HEK293 (cell line): ENCODE measurements at regions not wholly inside any gene's neighbourhood (a gene's known extent, or its start where the extent isn't known, plus 50 kb on each side); places are given as distances from the start of the nearest gene placed in this dataset.

Experiments
- CTCF ChIA-PET: fragments of 350-600 bp; formaldehyde crosslinking; extraction: SDS; loops from one replicate; lab custom pipeline; 2021; ENCODE audit warnings: antibody characterized with exemption; lab: Yijun Ruan, JAX
- POLR2A ChIA-PET: fragments of 300-600 bp; formaldehyde crosslinking; extraction: SDS; loops from one replicate; lab custom pipeline; 2020; ENCODE audit warnings: antibody characterized with exemption, inconsistent platforms; lab: Yijun Ruan, JAX
- H3K27ac ChIP-seq: fragments of 200-500 bp; sonication (Bioruptor generic); 2 replicates; pipeline ENCODE4 v1.5.1; 2014; ENCODE audit warnings: low read depth, low read length, control low read depth, inconsistent platforms; ENCODE audit errors: extremely low read depth
- H3K36me3 ChIP-seq, 2 experiments: fragments of 200-500 bp in 1 of 2; sonication (Bioruptor generic) in 1 of 2; 1 replicate in 1 of 2; 2 replicates in 1 of 2; pipeline ENCODE4 v1.5.1; 2014 to 2017; ENCODE audit warnings: inconsistent platforms in 2 of 2, low read length in 2 of 2; ENCODE audit not compliant: control insufficient read depth in 2 of 2, insufficient read depth in 1 of 2
- H3K4me1 ChIP-seq: fragments of 200-500 bp; sonication (Bioruptor generic); 2 replicates; pipeline ENCODE4 v1.5.1; 2014; ENCODE audit warnings: mild to moderate bottlenecking, low read length, inconsistent platforms; ENCODE audit not compliant: control insufficient read depth, insufficient read depth
- H3K4me3 ChIP-seq: 2 replicates; pipeline ENCODE4 v1.5.1; 2011; ENCODE audit warnings: low read depth, mild to moderate bottlenecking, control low read depth, low read length, moderate library complexity
- H3K9me3 ChIP-seq: fragments of 200-500 bp; sonication (Bioruptor generic); 2 replicates; pipeline ENCODE4 v1.5.1; 2014; ENCODE audit warnings: low read depth, low read length, inconsistent platforms; ENCODE audit not compliant: control insufficient read depth, insufficient read depth
- BCL11B ChIP-seq: fragments of 450-650 bp; formaldehyde crosslinking; IDR thresholded peaks from 2 replicates; pipeline ENCODE4 v1.5.1; 2016; ENCODE audit warnings: low read depth, missing biosample characterization, missing genetic modification characterization
- MYNN ChIP-seq: fragments of 450-650 bp; formaldehyde crosslinking; IDR thresholded peaks from 2 replicates; pipeline ENCODE4 v1.5.1; 2016; ENCODE audit warnings: missing biosample characterization, missing genetic modification characterization, borderline replicate concordance
- ZBTB21 ChIP-seq: fragments of 450-650 bp; formaldehyde crosslinking; IDR thresholded peaks from 2 replicates; pipeline ENCODE4 v1.5.1; 2017; ENCODE audit warnings: missing biosample characterization, missing genetic modification characterization
- ZEB2 ChIP-seq: fragments of 450-650 bp; formaldehyde crosslinking; IDR thresholded peaks from 2 replicates; pipeline ENCODE4 v1.5.1; 2016; ENCODE audit warnings: missing biosample characterization, missing genetic modification characterization
- ZFP41 ChIP-seq: fragments of 450-650 bp; formaldehyde crosslinking; IDR thresholded peaks from 2 replicates; pipeline ENCODE4 v1.5.1; 2016; ENCODE audit warnings: missing biosample characterization, missing genetic modification characterization, borderline replicate concordance
- ZNF121 ChIP-seq: fragments of 450-650 bp; formaldehyde crosslinking; IDR thresholded peaks from 2 replicates; pipeline ENCODE4 v1.5.1; 2016; ENCODE audit warnings: missing biosample characterization, missing genetic modification characterization
- ZNF133 ChIP-seq: fragments of 450-650 bp; formaldehyde crosslinking; IDR thresholded peaks from 2 replicates; pipeline ENCODE4 v1.5.1; 2016; ENCODE audit warnings: missing biosample characterization, missing genetic modification characterization
- ZNF157 ChIP-seq: fragments of 450-650 bp; formaldehyde crosslinking; IDR thresholded peaks from 2 replicates; pipeline ENCODE4 v1.5.1; 2016; ENCODE audit warnings: missing biosample characterization, missing genetic modification characterization
- ZNF214 ChIP-seq: fragments of 450-650 bp; formaldehyde crosslinking; IDR thresholded peaks from 2 replicates; pipeline ENCODE4 v1.5.1; 2017; ENCODE audit warnings: missing biosample characterization, mild to moderate bottlenecking, missing genetic modification characterization, borderline replicate concordance
- ZNF221 ChIP-seq: fragments of 450-650 bp; formaldehyde crosslinking; IDR thresholded peaks from 2 replicates; pipeline ENCODE4 v1.5.1; 2017; ENCODE audit warnings: missing biosample characterization, missing genetic modification characterization, borderline replicate concordance
- ZNF488 ChIP-seq: fragments of 450-650 bp; formaldehyde crosslinking; IDR thresholded peaks from 2 replicates; pipeline ENCODE4 v1.5.1; 2016; ENCODE audit warnings: missing biosample characterization, missing genetic modification characterization
- ZNF571 ChIP-seq: fragments of 450-650 bp; formaldehyde crosslinking; IDR thresholded peaks from 2 replicates; pipeline ENCODE4 v1.5.0; 2017; ENCODE audit warnings: missing biosample characterization, missing genetic modification characterization
- ZNF596 ChIP-seq: fragments of 450-650 bp; IDR thresholded peaks from 2 replicates; pipeline ENCODE4 v1.5.0; 2018; ENCODE audit warnings: missing biosample characterization, mild to moderate bottlenecking, missing genetic modification characterization, moderate library complexity
- ZNF629 ChIP-seq: fragments of 450-650 bp; formaldehyde crosslinking; IDR thresholded peaks from 2 replicates; pipeline ENCODE4 v1.5.1; 2017; ENCODE audit warnings: missing biosample characterization, missing genetic modification characterization
- ZNF654 ChIP-seq: fragments of 450-650 bp; formaldehyde crosslinking; IDR thresholded peaks from 2 replicates; pipeline ENCODE4 v1.5.1; 2016; ENCODE audit warnings: low read depth, missing biosample characterization, missing genetic modification characterization
- ZNF677 ChIP-seq: fragments of 450-650 bp; IDR thresholded peaks from 2 replicates; pipeline ENCODE4 v1.5.0; 2018; ENCODE audit warnings: missing biosample characterization, mild to moderate bottlenecking, missing genetic modification characterization, moderate library complexity
- ZNF707 ChIP-seq: fragments of 450-650 bp; formaldehyde crosslinking; IDR thresholded peaks from 2 replicates; pipeline ENCODE4 v1.5.1; 2016; ENCODE audit warnings: missing biosample characterization, missing genetic modification characterization
- ZSCAN4 ChIP-seq: fragments of 450-650 bp; formaldehyde crosslinking; IDR thresholded peaks from 2 replicates; pipeline ENCODE4 v1.5.1; 2017; ENCODE audit warnings: missing biosample characterization, missing genetic modification characterization
- ZXDB ChIP-seq: fragments of 450-650 bp; formaldehyde crosslinking; IDR thresholded peaks from 2 replicates; pipeline ENCODE4 v1.5.1; 2016; ENCODE audit warnings: missing biosample characterization, missing genetic modification characterization
- TF ChIP-seq, protein P1 (sequence below): fragments of 450-650 bp; formaldehyde crosslinking; IDR thresholded peaks from 2 replicates; pipeline ENCODE4 v1.5.1; 2016; ENCODE audit warnings: missing biosample characterization, missing genetic modification characterization
- TF ChIP-seq, protein P2 (sequence below): fragments of 450-650 bp; formaldehyde crosslinking; IDR thresholded peaks from 2 replicates; pipeline ENCODE4 v1.5.1; 2016; ENCODE audit warnings: missing biosample characterization, missing genetic modification characterization
- TF ChIP-seq, protein P3 (sequence below): fragments of 450-650 bp; formaldehyde crosslinking; IDR thresholded peaks from 2 replicates; pipeline ENCODE4 v1.5.1; 2016; ENCODE audit warnings: missing biosample characterization, missing genetic modification characterization, low read depth

DNA sequence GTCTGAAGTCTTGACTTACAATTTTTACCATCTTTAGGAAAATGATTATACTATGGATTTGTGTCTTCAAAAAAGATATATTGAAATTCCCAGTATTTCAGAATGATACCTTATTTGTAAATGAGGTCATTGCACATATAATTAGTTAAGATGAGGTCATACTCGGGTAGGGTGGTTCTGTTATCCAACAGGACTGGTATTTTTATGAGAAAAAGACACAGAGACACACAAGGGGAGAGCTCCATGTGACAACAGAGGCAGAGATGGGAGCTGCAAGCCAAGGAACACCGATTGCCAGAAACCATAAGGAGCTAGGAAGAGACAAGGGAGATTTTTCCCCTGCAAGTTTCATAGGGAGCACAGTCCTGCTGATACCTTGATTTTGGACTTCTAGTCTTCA is 356.9 kb downstream of the ARL4A start (continued):
- no peak for TF ChIP-seq MYNN (tag by site-specific recombination)
- no peak for TF ChIP-seq ZXDB (tag by site-specific recombination)
- TF ChIP-seq ZNF629, result peak; percentile 91
- 0 out of 2 replicates have a peak, but pooled peaks have one; percentile 39 for TF ChIP-seq ZEB2 (tag by site-specific recombination)
- 0 out of 2 replicates have a peak, but pooled peaks have one; percentile 2 for TF ChIP-seq ZNF654 (tag by site-specific recombination)
- TF ChIP-seq ZBTB21 (tag by site-specific recombination), result peak; percentile 79
- TF ChIP-seq, protein P1, sequence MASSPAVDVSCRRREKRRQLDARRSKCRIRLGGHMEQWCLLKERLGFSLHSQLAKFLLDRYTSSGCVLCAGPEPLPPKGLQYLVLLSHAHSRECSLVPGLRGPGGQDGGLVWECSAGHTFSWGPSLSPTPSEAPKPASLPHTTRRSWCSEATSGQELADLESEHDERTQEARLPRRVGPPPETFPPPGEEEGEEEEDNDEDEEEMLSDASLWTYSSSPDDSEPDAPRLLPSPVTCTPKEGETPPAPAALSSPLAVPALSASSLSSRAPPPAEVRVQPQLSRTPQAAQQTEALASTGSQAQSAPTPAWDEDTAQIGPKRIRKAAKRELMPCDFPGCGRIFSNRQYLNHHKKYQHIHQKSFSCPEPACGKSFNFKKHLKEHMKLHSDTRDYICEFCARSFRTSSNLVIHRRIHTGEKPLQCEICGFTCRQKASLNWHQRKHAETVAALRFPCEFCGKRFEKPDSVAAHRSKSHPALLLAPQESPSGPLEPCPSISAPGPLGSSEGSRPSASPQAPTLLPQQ (tag by site-specific recombination), result 0 out of 2 replicates have a peak, but pooled peaks have one; percentile 21
- TF ChIP-seq, protein P2, sequence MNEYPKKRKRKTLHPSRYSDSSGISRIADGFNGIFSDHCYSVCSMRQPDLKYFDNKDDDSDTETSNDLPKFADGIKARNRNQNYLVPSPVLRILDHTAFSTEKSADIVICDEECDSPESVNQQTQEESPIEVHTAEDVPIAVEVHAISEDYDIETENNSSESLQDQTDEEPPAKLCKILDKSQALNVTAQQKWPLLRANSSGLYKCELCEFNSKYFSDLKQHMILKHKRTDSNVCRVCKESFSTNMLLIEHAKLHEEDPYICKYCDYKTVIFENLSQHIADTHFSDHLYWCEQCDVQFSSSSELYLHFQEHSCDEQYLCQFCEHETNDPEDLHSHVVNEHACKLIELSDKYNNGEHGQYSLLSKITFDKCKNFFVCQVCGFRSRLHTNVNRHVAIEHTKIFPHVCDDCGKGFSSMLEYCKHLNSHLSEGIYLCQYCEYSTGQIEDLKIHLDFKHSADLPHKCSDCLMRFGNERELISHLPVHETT (tag by site-specific recombination), result 0 out of 2 replicates have a peak, but pooled peaks have one; percentile 38
- TF ChIP-seq ZNF596 (tag by site-specific recombination), result no peak

DNA sequence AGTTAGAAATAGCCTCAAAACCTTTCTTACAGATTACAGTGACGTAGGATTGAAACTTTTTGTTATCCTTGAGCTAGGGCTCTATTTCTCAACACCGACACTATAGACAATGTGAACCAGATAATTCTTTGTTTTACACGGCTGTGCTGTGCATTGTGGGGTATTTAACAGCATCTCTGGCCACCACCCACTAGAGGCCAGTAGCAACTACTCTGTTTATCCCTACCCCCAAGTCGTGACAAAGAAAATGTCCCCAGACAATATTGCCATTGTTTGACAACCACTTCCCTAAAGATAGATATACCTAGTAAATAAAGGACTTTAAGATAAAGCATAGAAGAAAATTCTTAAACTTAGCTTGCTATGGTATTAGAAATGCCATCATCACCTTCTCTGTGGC is 359.6 kb downstream of the ARL4A start:
- Histone ChIP-seq H3K9me3 (no peaks in the 10 kb centered on the region), H3K36me3 (no peaks in the 10 kb centered on the region), H3K4me3 (no peak overlapping the region), H3K4me1 (no peaks in the 10 kb centered on the region), H3K27ac (no peak overlapping the region)
- ChIA-PET POLR2A (no interaction called here), CTCF (interaction anchor here (0.6 kb wide), 1 partner anchor 260 kb away, joined by 3 read pairs; no protein-coding TSS in a partner anchor)
- TF ChIP-seq ZFP41 (tag by site-specific recombination) (no peak), ZNF571 (tag by site-specific recombination) (no peak), BCL11B (tag by site-specific recombination) (no peak), ZNF157 (no peak), ZNF488 (tag by site-specific recombination) (no peak), ZNF677 (tag by site-specific recombination) (no peak), ZNF133 (no peak), ZSCAN4 (tag by site-specific recombination) (no peak), ZNF214 (tag by site-specific recombination) (no peak), ZNF121 (tag by site-specific recombination) (no peak), ZNF707 (tag by site-specific recombination) (no peak), ZNF221 (no peak)
- TF ChIP-seq, protein P3, sequence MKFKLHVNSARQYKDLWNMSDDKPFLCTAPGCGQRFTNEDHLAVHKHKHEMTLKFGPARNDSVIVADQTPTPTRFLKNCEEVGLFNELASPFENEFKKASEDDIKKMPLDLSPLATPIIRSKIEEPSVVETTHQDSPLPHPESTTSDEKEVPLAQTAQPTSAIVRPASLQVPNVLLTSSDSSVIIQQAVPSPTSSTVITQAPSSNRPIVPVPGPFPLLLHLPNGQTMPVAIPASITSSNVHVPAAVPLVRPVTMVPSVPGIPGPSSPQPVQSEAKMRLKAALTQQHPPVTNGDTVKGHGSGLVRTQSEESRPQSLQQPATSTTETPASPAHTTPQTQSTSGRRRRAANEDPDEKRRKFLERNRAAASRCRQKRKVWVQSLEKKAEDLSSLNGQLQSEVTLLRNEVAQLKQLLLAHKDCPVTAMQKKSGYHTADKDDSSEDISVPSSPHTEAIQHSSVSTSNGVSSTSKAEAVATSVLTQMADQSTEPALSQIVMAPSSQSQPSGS, result no peak
